Ishikawa (cell line): ENCODE measurements at regions not wholly inside any gene's neighbourhood (a gene's known extent, or its start where the extent isn't known, plus 50 kb on each side); places are given as distances from the start of the nearest gene placed in this dataset.

Experiments
- CREB1 ChIP-seq: IDR thresholded peaks from 2 replicates; pipeline ENCODE4 v1.6.1; 2012; ENCODE audit warnings: low read depth
- EGR1 ChIP-seq: IDR thresholded peaks from 2 replicates; pipeline ENCODE4 v1.6.1; 2012
- EP300 ChIP-seq: IDR thresholded peaks from 2 replicates; pipeline ENCODE4 v1.6.1; 2012; ENCODE audit warnings: borderline replicate concordance
- FOXM1 ChIP-seq: IDR thresholded peaks from 2 replicates; pipeline ENCODE4 v1.6.1; 2012; ENCODE audit warnings: low read depth, borderline replicate concordance
- RAD21 ChIP-seq: IDR thresholded peaks from 2 replicates; pipeline ENCODE4 v1.6.1; 2012; ENCODE audit warnings: low read depth
- TAF1 ChIP-seq: IDR thresholded peaks from 2 replicates; pipeline ENCODE4 v1.6.1; 2012; ENCODE audit warnings: low read depth, mild to moderate bottlenecking
- TEAD4 ChIP-seq: IDR thresholded peaks from 2 replicates; pipeline ENCODE4 v1.6.1; 2012
- YY1 ChIP-seq: IDR thresholded peaks from 2 replicates; pipeline ENCODE4 v1.6.1; 2012; ENCODE audit warnings: low read depth
- TF ChIP-seq, protein P1 (sequence below): IDR thresholded peaks from 2 replicates; pipeline ENCODE4 v1.6.1; 2012; ENCODE audit warnings: low read depth, mild to moderate bottlenecking
- TF ChIP-seq, protein P2 (sequence below): IDR thresholded peaks from 2 replicates; pipeline ENCODE4 v1.6.1; 2012

DNA sequence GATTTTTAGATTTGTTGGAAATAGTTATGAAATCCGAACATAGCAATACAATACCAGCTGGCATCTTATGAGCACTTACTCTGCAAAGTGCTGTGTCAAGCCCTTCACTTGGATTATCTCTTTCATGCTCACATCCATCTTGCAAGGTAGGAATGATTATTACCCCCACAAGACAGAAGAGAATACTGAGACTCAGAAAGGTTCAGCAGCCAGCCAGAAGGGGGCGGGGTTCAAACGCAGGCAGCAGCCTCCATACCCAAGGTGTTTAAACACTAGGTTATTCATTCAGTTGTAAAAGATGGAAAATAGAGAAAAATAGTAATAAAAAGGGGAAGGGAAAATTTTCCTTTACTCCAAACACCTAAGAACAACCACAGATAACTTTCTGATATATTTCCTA, 158.5 kb downstream of the CCDC34 start:
- no peak for TF ChIP-seq TAF1
- no peak for TF ChIP-seq EP300
- TF ChIP-seq CREB1: no peak
- TF ChIP-seq, protein P1, sequence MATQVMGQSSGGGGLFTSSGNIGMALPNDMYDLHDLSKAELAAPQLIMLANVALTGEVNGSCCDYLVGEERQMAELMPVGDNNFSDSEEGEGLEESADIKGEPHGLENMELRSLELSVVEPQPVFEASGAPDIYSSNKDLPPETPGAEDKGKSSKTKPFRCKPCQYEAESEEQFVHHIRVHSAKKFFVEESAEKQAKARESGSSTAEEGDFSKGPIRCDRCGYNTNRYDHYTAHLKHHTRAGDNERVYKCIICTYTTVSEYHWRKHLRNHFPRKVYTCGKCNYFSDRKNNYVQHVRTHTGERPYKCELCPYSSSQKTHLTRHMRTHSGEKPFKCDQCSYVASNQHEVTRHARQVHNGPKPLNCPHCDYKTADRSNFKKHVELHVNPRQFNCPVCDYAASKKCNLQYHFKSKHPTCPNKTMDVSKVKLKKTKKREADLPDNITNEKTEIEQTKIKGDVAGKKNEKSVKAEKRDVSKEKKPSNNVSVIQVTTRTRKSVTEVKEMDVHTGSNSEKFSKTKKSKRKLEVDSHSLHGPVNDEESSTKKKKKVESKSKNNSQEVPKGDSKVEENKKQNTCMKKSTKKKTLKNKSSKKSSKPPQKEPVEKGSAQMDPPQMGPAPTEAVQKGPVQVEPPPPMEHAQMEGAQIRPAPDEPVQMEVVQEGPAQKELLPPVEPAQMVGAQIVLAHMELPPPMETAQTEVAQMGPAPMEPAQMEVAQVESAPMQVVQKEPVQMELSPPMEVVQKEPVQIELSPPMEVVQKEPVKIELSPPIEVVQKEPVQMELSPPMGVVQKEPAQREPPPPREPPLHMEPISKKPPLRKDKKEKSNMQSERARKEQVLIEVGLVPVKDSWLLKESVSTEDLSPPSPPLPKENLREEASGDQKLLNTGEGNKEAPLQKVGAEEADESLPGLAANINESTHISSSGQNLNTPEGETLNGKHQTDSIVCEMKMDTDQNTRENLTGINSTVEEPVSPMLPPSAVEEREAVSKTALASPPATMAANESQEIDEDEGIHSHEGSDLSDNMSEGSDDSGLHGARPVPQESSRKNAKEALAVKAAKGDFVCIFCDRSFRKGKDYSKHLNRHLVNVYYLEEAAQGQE: no peak
- TF ChIP-seq FOXM1: no peak
- TF ChIP-seq, protein P2, sequence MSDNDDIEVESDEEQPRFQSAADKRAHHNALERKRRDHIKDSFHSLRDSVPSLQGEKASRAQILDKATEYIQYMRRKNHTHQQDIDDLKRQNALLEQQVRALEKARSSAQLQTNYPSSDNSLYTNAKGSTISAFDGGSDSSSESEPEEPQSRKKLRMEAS: no peak
- peak; percentile 13; the same call in 1 of the 2 replicates for TF ChIP-seq RAD21
- no peak for TF ChIP-seq EGR1
- no peak for TF ChIP-seq TEAD4
- TF ChIP-seq YY1: no peak
